OCI-LY7 (cell line): ENCODE measurements at regions not wholly inside any gene's neighbourhood (a gene's known extent, or its start where the extent isn't known, plus 50 kb on each side); places are given as distances from the start of the nearest gene placed in this dataset.

Source experiments
- BruUV-seq: library from RNA; stranded (reverse); fragments of 400-500 nt; replicated peaks from 2 replicates; lab custom pipeline; 2021; lab: Mats Ljungman, UMichigan
- CTCF ChIA-PET: fragments of 300-600 bp; sonication (Branson Sonifier 250); formaldehyde crosslinking; loops from one replicate; lab custom pipeline; 2022; ENCODE audit warnings: antibody characterized with exemption; ENCODE audit not compliant: unreplicated experiment; lab: Charles Lee
- POLR2A ChIA-PET: fragments of 300-600 bp; sonication (Branson Sonifier 250); formaldehyde crosslinking; loops from one replicate; lab custom pipeline; 2022; ENCODE audit warnings: antibody characterized with exemption; lab: Charles Lee
- DNase-seq: peaks from one replicate; pipeline ENCODE4 v3.0.0-alpha.2; 2015; ENCODE audit warnings: low spot score
- H2AFZ ChIP-seq: fragments of 200-600 bp; sonication (generic), shearing (Covaris generic); 2 replicates; pipeline ENCODE4 v1.6.1; 2014; ENCODE audit warnings: mild to moderate bottlenecking, antibody characterized with exemption, low read length, moderate library complexity
- H3K27ac ChIP-seq: fragments of 200-600 bp; sonication (generic); 2 replicates; pipeline ENCODE4 v1.5.1; 2014; ENCODE audit warnings: mixed run types, low read depth, mild to moderate bottlenecking, moderate library complexity, low read length, inconsistent platforms; ENCODE audit not compliant: poor library complexity, severe bottlenecking
- H3K36me3 ChIP-seq: fragments of 200-600 bp; sonication (generic); 2 replicates; pipeline ENCODE4 v1.6.1; 2014; ENCODE audit warnings: mild to moderate bottlenecking, antibody characterized with exemption, low read length, moderate library complexity, mixed read lengths; ENCODE audit not compliant: insufficient read depth
- H3K4me1 ChIP-seq: fragments of 200-600 bp; sonication (generic); 2 replicates; pipeline ENCODE4 v1.5.1; 2014; ENCODE audit warnings: mild to moderate bottlenecking, low read length; ENCODE audit not compliant: insufficient read depth, poor library complexity, severe bottlenecking
- H3K4me2 ChIP-seq: fragments of 200-600 bp; sonication (generic); 2 replicates; pipeline ENCODE4 v1.6.1; 2014; ENCODE audit warnings: mild to moderate bottlenecking, low read length
- H3K4me3 ChIP-seq: fragments of 200-600 bp; sonication (generic); 2 replicates; pipeline ENCODE4 v1.5.1; 2014; ENCODE audit warnings: mild to moderate bottlenecking, low read depth, low read length; ENCODE audit not compliant: poor library complexity, severe bottlenecking
- H3K79me2 ChIP-seq: fragments of 200-600 bp; sonication (generic); 2 replicates; pipeline ENCODE4 v1.6.1; 2016; ENCODE audit warnings: low read depth, mild to moderate bottlenecking, low read length, moderate library complexity, mixed read lengths; ENCODE audit not compliant: insufficient read depth
- H3K9me2 ChIP-seq: fragments of 200-600 bp; sonication (generic); 2 replicates; pipeline ENCODE4 v1.6.1; 2016; ENCODE audit warnings: mild to moderate bottlenecking, low read length, mixed read lengths; ENCODE audit not compliant: insufficient read depth
- H3K9me3 ChIP-seq: fragments of 200-600 bp; sonication (generic); 2 replicates; pipeline ENCODE4 v1.6.1; 2014; ENCODE audit warnings: mild to moderate bottlenecking, mixed run types, low read length, mixed read lengths
- H4K20me1 ChIP-seq: fragments of 200-600 bp; sonication (generic); 2 replicates; pipeline ENCODE4 v1.6.1; 2014; ENCODE audit warnings: mild to moderate bottlenecking, antibody characterized with exemption, low read length, moderate library complexity, mixed read lengths; ENCODE audit not compliant: insufficient read depth
- EZH2phosphoT487 ChIP-seq: fragments of 200-600 bp; sonication (generic); IDR thresholded peaks from 2 replicates; pipeline ENCODE4 v1.6.1; 2018; ENCODE audit warnings: low read depth, borderline replicate concordance, mild to moderate bottlenecking, mixed run types, antibody characterized with exemption, low read length, moderate library complexity, mixed read lengths
- intact Hi-C: fragments of 100-400 bp; cut with micrococcal nuclease; formaldehyde crosslinking; loops from one replicate; pipeline ENCODE4 v1.10.0; 2022; ENCODE audit not compliant: unreplicated experiment
- TF ChIP-seq, protein P1 (sequence below): fragments of 200-600 bp; sonication (generic); conservative IDR thresholded peaks from 2 replicates; pipeline ENCODE4 v1.5.1; 2014; ENCODE audit warnings: mild to moderate bottlenecking, antibody characterized with exemption, low read length, moderate library complexity, mixed read lengths

DNA sequence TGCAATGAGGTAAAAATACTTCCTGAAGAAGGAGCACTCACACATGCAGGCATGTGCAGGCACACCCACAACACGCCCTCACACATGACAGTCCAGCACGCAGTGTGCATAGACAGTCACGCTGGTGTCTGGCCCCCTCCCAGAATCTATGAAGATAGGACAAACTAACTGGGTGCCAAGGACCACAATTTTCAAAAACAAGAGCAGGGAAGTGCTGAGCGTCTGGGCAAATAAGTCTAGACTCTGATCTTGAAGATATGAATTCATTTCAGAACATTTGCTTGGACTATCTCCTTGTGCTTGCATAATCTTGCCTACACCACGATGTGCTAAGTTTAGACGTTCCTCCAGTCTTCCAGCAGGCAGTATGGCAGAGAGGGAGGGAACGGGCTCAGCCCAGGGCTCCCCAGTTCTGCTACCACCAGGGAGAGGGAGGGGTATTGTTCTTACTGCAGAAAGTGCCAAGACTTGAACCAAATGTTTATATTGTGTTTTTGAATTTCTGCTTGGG lies 276.5 kb upstream of the KLF6 start:
- Histone ChIP-seq H3K4me1 (peaks cover 16% of the 10 kb centered on the region), H2AFZ (no peak overlapping the region), H3K27ac (no peak overlapping the region), H3K79me2 (no peaks in the 10 kb centered on the region), H4K20me1 (no peaks in the 10 kb centered on the region), H3K4me2 (no peak overlapping the region), H3K9me2 (no peaks in the 10 kb centered on the region), H3K4me3 (no peak overlapping the region), H3K9me3 (no peaks in the 10 kb centered on the region), H3K36me3 (no peaks in the 10 kb centered on the region)
- ChIA-PET CTCF (no interaction called here), POLR2A (no interaction called here)
- BruUV-seq, result no TSS peak
- DNase-seq, result no peak
- TF ChIP-seq, protein P1, sequence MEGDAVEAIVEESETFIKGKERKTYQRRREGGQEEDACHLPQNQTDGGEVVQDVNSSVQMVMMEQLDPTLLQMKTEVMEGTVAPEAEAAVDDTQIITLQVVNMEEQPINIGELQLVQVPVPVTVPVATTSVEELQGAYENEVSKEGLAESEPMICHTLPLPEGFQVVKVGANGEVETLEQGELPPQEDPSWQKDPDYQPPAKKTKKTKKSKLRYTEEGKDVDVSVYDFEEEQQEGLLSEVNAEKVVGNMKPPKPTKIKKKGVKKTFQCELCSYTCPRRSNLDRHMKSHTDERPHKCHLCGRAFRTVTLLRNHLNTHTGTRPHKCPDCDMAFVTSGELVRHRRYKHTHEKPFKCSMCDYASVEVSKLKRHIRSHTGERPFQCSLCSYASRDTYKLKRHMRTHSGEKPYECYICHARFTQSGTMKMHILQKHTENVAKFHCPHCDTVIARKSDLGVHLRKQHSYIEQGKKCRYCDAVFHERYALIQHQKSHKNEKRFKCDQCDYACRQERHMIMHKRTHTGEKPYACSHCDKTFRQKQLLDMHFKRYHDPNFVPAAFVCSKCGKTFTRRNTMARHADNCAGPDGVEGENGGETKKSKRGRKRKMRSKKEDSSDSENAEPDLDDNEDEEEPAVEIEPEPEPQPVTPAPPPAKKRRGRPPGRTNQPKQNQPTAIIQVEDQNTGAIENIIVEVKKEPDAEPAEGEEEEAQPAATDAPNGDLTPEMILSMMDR, result no peak
- TF ChIP-seq EZH2phosphoT487, result no peak
- intact Hi-C loops, result no loop called here

DNA sequence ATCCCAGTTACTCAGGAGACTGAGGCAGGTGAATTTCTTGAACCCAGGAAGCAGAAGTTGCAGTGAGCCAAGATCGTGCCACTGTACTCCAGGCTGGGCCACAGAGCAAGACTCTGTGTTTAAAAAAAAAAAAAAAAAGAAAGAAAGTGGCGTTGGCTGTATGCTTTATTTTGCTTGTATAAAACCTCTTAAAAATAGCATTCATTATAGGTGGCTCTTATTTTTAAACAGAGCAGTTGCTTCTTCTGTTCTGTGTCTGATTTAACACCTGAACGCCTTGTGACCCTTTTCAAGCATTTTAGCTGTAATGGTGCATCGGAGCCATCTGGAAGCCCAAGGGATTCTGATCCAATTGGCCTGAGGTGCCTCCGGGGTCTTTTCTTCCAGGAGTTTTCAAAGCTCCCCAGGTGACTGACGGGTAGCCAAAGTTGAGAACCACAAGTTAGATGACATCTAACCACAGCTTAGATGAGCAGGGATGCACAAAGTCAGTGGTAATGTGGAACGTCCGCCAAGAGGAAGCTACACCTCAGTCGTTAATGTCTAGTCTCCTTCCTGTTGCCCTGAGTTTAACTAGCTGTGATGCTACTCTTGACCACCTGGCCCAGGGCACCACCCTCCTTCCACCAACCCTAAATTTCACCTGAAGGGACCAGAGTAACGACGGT lies 274.6 kb upstream of the KLF6 start:
- intact Hi-C loops, result no loop called here
- CTCF ChIA-PET, result no interaction called here
- peaks cover 16% of the 10 kb centered on the region for H3K4me1 ChIP-seq
- peak overlapping the region; percentile 7 for H3K27ac ChIP-seq
- TF ChIP-seq, protein P1, result no peak
- TF ChIP-seq EZH2phosphoT487, result no peak
- H4K20me1 ChIP-seq, result no peaks in the 10 kb centered on the region
- H3K79me2 ChIP-seq, result no peaks in the 10 kb centered on the region
- DNase-seq, result peak; percentile 24
- H3K4me3 ChIP-seq, result no peak overlapping the region
- H3K9me2 ChIP-seq, result no peaks in the 10 kb centered on the region
- peak overlapping the region; percentile 51 for H3K4me2 ChIP-seq
- H2AFZ ChIP-seq, result peak overlapping the region; percentile 71
- H3K9me3 ChIP-seq, result no peaks in the 10 kb centered on the region
- no peaks in the 10 kb centered on the region for H3K36me3 ChIP-seq
- BruUV-seq, result no TSS peak
- POLR2A ChIA-PET, result interaction anchor here (0.6 to 0.7 kb wide), 4 partner anchors 83 to 592 kb away, joined by 3 to 4 read pairs (median 3); no protein-coding TSS in a partner anchor

DNA sequence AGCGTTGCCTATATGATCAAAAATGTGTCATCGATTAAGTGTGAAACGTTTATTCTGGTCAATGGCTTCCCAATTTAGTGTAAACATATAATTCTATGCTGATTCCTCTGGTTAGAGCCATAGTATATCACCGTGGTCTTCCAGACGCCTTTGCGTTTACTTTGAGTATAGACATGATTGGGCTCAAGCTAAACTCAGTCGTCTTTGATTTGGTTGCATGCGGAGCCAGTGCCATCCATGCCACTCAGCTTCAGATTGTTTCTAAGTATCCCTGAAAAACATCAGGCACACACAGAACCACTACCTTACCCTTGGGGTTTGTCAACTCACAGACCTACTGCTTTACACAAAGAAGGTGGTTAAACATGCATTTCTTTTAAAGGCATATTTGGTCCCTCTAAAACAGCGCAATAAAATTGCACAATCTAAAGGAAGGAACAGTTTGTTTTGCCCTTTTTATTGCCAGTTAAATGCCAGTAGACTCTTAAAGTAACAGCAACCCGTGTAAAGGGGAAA lies 273.6 kb upstream of the KLF6 start:
- Histone ChIP-seq H3K36me3 (no peaks in the 10 kb centered on the region), H3K27ac (no peak overlapping the region), H3K4me1 (peaks cover 16% of the 10 kb centered on the region), H4K20me1 (no peaks in the 10 kb centered on the region), H3K4me2 (no peak overlapping the region), H2AFZ (no peak overlapping the region), H3K9me3 (no peaks in the 10 kb centered on the region), H3K9me2 (no peaks in the 10 kb centered on the region), H3K79me2 (no peaks in the 10 kb centered on the region), H3K4me3 (no peak overlapping the region)
- BruUV-seq, result no TSS peak
- DNase-seq, result no peak
- ChIA-PET CTCF (no interaction called here), POLR2A (interaction anchor here (0.7 kb wide), 1 partner anchor 13 kb away, joined by 3 read pairs; no protein-coding TSS in a partner anchor)
- TF ChIP-seq EZH2phosphoT487, result no peak
- TF ChIP-seq, protein P1, result no peak
- intact Hi-C loops, result no loop called here
